ENCODE measurements at regions not wholly inside any gene's neighbourhood (a gene's known extent, or its start where the extent isn't known, plus 50 kb on each side); places are given as distances from the start of the nearest gene placed in this dataset.

GRCh38 chrX:100484971-100485370 lies 74.9 kb upstream of the PCDH19 start:
- TF ChIP-seq EZH2phosphoT487 (IDR thresholded peaks at IDR 0.05; ENCODE audit: low read length), result no peak
- TF ChIP-seq CTCF (IDR thresholded peaks at IDR 0.05; ENCODE audit: low read length), result no peak
- no peak for TF ChIP-seq EZH2 (optimal IDR thresholded peaks at IDR 0.05; ENCODE audit: low read depth, low read length)

All from MM.1S (cell line).